HG03378 (cell line): ENCODE measurements at regions not wholly inside any gene's neighbourhood (a gene's known extent, or its start where the extent isn't known, plus 50 kb on each side); places are given as distances from the start of the nearest gene placed in this dataset.

ENCODE experiments used
- ATAC-seq: cut with Tn5 transposase; IDR thresholded peaks from one replicate; pipeline ENCODE4 v1.9.1; 2021; ENCODE audit warnings: mild to moderate bottlenecking, moderate library complexity; ENCODE audit not compliant: unreplicated experiment

DNA sequence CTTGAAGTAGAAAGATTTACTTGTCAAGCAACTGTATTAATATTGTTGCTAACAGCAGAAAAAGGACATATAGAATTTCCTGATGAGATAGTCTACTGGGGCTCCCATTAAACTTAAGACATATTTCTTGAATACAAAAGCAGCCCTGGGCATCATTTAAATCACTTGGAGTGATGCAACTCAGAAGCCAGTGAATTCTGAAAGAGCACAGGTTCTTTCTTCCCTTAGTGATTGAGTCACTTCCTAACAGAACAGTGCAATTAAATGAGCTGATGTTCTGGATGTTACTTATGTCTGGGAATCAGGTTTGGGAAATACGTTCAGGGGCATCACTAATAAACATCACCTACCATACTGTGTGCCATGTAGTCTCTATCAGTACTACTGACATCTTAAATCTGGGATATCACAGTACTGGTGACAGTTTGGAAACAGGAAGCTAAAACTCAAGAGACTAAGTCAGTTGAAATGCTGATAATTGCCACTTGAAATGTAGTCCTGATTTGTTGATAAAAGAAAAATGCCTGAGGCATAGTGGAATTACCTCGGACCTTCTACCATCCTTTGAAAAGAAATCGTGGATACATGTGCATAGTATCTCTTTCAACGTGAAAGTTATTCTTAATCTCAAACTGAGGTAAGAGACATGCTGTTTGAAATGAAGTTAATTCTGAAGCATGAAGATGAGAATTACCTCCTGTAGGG is 249.2 kb upstream of the GPRIN3 start:
- ATAC-seq = no peak

DNA sequence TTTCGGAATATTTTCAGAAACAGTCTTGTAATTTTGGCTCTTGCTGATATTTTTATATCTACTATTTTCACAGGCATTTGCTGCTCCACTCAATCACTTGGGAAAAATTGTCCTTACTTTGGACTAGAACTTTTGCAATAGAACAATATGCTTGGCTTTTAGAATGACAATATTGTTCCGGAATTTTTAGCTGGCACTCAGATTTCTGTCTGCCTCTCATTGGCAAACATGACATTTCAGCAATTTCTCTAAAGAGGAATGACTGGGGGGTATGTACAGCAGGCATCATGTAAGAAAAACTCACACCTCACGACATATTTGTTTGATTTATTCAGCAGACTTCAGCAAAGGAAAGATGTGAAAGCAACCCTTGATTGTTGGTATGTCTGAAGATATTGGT is 243.6 kb upstream of the GPRIN3 start:
- no peak for ATAC-seq

DNA sequence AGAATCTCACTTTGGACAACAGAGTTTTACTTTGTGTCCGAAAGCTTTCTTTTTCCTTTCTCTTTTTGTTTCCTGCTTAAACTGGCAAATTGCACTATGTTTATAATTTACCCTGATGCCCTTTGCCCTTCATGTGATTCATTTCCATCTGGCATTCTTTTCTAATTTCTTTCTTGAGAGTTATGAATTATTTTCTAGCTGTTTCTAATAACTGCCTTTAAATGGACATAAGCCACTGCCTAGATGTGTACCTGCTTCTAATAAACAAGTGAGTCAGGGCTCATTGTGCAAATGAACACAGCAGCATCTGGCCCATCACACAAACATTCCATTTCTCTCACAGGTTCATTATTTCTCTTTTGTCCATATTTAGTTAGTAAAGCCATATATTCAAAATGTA is 242.3 kb upstream of the GPRIN3 start:
- ATAC-seq = no peak

DNA sequence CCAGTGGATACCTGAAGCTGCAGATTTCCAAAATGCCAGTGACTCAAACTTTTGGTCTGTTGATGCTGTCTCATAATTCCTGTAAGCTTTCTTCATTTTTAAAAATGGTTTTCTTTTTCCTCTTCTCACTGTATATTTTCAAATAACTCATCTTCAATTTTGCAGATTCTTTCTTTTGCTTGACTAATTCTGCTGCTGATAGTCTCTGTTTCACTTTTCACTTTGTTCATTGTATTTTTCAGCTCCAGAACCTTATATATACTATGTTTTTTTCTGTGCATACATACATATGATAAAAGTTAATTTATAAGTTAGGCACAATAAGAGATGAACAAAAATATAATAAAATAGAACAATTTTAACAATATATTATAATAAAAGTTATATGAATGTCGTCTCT is 237.7 kb upstream of the GPRIN3 start:
- no peak for ATAC-seq

DNA sequence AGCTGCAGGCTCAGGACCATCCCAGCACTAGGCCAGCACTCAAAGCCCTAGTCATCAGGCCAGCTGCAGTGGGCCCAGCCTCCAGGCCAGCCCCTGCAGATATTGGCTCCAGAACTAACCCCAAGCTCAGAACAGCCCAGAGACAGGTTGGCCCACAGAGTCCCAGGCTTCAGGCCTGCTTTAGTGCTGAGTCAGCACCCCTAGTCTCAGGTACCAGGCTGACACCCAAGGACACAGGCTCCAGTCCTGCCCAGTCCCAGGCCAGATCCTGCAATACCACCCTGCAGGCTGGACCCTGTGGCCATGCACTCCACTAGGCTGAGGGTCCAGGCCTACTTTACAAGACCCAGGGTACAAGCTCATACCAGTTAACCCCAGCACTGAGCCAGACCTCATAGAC is 234.4 kb upstream of the GPRIN3 start:
- ATAC-seq = no peak

DNA sequence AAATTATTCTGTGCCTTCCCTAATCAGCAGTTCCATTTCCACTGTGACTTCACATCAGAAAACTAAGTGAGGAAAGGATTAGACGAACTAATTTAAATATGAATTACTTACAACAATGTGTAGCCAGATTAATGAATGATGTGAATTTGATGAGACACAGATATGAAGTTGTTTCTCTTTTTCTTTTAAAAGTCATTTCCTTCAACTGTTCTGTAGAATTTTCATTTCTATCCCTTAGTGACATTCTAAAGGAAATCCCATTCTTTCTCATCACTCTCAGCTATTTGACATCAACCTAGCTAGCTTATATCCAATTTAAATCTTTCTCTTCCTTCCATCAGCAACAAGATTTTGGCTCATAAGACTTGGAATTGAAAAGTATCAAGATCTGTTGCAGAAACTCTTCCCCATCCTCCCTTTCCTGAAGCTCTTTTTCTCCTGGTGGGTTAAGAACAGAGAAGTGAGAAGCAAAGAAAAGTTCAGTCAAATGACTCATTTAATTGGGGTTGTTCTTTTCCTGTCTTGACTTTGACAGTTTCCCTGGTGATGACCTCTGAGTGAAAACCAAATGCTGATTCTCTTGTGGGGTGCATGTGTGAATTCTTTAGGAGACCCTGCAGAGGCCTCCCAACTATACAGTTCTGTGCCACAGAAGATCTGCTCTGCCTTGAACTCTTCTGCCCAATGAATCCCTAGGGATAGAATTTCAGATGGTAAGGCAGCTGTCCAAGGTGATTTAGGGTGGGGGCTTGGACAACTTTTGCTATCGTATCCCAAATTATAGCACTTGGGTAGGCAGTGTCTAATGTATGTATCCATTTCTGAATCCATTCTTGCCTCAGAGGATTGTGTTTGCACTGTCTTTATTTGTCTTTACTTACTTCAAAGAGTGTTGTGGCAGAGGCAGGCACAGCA is 232.5 kb upstream of the GPRIN3 start:
- ATAC-seq = no peak

DNA sequence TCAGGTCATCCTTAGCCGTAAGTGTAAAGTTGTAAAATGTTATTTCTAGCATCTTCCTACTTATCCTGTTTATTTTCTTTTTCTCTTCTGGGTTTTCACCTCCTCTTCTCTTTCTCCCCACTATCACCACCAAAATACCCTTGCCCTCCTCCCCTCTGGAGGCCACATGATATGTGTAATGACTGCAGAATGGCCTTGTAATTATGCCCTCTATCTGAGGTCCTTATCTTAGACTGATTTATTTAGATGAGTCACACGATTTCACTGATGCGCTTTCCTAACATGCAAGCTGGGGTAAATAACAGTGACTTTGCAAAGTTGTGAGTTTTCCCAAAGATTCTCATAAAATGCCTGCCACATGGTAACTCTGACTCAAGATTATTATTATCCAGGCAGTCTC is 231.8 kb upstream of the GPRIN3 start:
- ATAC-seq = no peak

DNA sequence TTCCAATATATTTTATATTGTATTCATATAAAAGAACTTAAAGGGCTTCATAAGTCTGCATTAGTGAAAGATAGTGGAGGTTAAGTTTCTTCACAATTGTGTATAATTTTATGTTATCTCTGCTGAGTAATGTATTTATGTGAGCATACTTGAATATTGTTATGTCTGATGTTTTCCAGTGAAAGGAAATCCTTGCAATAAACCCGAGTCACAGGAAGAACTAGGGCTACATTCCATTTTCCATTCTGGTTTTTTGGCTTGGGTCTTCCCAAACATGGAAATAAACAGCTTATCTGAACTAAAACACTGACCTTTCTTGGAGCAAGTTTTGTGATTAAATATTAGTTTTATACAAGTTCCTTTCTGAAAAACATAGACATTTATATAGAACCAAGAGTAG is 231.3 kb upstream of the GPRIN3 start:
- no peak for ATAC-seq

DNA sequence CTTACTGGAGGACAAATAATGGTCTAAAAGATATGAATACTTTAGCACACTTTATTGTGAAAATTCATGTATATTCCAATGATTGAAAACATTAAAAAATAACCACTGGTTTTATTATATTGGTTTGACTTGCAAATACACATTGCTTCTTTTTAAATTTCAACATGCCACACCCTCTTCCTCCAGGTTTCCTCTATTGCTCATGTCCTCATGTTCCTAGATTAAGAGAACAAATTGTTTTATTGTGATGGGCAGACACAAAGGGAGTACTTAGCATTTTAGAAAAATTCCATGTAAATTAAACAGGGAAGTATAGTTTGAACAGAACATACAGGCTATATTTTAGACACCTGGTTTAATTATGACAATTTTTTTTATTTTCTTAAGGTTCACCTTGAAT is 230.6 kb upstream of the GPRIN3 start:
- ATAC-seq = no peak

DNA sequence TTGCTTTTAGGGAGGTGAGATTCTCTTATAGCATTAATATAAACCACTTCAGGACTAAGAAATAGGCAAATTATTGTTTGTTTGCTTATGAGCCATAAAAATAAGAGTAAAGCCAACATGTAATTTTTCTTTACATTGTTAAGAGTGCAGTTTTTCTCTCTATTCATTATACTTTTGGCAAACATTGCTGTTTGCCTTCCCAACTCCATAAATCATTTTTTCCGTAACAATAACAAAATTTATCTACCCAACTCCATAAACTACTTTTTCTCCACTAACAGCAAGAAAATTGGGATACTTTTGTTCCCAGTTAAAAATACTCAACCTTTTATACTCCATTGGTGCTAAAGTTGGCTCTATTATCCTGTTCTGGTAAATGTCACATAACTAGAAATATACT is 229.7 kb upstream of the GPRIN3 start:
- no peak for ATAC-seq

DNA sequence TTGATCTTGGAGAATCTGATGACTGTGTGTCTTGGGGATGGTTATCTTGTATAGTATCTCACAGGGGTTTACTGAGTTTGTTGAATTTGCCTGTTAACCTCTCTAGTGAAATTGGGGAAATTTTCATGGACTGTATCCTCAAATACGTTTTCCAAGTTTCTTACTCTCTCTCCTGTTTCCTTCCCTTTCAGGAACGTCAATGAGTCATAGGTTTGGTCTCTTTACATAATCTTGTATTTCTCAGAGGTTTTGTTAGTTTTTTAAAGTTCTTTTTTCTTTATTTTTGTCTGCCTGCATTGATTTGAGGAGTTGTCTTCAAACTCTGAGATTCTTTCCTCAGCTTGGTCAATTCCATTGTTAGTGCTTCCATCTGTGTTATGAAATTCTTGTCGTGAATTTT is 227.7 kb upstream of the GPRIN3 start:
- no peak for ATAC-seq

DNA sequence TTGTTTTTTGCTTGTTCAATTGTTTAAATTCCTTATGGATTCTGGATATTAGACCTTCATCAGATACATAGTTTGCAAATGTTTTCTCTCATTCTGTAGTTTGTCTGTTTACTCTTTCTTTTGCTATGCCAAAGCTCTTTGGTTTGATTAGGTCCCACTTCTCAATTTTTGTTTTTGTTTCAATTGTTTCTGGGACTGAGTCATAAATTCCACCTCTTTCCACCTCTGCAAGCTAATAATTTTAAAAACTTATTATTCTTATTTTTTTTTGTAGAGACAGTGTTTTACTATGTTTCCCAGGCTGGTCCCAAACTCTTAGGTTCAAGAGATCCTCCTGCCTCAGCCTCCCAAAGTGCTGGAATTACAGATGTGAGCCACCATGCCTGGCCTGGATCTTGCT is 226.8 kb upstream of the GPRIN3 start:
- no peak for ATAC-seq

DNA sequence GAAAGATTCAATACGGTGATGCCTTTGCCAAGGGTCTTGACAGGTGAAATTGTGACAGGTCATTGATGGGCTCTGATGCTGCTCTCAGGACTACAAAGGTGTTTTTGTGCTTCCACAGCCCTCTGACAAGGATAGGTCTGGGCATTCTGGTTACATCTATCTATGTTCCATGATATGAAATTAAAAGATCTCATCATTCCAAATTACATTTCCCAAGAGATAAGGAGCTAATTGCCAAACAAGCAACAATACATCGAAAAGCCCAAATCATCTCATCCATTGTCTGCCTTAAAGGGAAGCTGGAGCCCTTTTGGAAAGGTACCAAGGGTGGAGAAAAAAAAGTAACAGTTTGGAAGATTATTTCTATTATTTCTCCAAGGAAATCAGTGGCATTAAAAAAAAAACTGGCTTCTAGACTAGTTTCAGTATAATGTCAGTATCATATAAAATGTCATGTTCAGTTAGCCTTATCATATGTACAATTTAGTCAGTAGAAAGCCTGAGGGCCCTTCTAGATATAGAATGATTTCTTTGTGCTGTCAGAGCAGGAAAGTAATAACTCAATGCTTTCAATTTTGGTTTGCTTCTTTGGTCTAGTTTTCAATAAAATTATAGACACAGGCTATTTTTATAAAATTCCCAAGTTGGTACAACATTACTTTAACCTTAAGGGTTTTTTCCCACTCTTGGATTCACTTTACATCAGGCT is 224.5 kb upstream of the GPRIN3 start:
- no peak for ATAC-seq

DNA sequence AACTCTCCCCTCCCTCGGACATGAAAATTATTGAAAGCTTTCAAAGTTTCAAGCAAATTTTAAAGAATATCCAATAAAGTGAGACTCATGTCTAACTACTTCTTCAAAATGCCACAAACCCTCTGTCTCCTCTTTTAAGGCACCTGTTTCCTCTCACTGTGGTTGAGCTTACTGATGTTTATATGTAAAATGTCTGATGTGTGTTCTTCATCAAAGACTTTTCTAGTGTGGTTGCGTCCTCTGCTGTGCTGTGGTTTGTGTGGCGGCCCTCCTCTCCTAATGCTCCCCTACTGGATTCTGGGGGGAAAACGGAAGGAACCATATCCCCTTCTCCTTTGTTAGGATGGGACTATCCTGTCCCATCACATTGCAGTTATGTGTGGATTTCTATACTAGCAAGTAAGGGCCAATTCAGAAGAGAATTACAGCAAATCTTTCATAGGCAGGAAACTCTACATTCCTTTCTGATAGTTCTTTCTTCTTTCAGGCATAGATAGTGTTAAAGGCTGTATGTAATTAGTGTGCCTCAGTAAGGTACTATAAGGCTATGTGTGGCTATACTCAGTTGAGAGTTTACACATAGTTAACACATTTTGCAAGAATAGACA is 221.0 kb upstream of the GPRIN3 start:
- ATAC-seq = no peak

DNA sequence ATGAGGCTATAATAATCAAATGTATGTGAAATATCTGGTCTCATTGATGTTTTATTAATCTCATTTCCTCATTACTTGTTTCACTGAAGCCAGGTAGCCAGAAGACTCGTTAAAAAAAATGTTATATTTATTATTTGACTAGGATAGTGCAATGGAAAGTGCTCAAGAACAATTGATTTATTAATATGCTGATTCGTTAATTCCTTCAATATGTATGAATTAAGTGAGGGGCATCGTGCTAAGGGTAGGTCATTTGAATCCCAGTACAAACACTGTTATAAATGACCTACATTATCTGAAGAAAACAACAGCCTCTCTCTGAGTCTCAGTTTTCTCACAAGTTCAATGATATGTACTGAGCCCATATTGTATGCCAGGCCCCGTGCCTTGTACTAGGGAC is 214.2 kb upstream of the GPRIN3 start:
- ATAC-seq = no peak

DNA sequence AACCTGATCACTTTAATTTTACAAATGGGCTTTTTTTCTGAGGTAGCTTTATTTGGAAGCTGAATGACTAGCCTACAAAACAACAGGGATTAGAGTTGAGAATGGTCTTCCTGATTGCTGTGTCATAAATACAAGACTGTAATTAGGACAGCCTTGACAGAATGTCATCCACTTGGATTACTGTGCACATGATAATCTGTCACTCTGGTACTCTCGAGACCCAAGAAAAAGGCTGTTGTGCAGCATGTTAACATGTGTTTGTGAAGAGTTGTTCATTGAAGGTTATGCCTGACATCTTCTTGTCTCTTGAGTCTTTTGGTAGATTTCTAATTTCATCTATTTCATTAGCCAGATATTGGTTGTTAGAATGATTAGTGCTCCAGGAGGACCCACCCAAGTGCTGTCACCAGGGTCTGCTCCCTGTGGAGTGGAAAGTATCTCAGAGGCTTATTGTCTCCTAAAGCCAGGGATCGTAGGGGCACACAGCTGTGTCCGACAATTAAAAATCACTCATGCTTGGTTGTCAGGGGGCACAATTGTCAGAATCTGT is 212.2 kb upstream of the GPRIN3 start:
- no peak for ATAC-seq

DNA sequence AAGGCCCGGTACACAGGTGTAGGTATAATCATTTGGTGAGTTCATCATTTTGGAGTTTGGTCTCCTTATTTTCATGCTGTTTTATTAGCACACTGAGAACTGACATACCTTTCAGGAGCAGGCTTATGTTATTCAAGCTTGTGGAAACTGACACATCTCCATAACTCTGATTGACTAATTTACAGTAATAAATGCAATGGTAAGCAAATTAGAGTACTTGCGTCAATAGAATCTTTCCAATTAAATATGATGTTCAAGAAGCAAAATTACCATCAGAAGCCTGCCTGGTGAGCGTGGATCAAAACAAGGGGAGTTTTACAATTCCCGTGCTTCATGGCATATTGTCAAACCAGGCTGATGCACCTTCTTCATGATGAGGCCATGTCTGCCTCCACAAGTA is 210.7 kb upstream of the GPRIN3 start:
- ATAC-seq = no peak

DNA sequence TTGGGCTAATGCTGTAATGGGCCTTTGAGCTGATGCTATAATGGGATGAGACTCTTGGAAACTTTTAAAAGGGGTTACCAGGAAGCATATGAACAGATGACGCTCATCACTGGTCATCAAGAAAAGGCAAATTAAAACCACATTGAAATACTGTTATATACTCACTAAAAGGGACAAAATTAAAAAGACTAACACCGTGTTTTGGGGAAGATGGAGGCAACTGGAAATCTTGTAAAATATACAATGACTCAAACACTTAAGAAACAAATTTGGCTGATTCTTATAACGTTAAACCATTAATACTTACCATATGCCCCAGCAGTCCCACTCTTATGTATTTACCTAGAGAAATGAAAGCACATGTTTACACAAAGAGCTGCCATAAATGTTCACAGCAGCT is 207.2 kb upstream of the GPRIN3 start:
- ATAC-seq = no peak

DNA sequence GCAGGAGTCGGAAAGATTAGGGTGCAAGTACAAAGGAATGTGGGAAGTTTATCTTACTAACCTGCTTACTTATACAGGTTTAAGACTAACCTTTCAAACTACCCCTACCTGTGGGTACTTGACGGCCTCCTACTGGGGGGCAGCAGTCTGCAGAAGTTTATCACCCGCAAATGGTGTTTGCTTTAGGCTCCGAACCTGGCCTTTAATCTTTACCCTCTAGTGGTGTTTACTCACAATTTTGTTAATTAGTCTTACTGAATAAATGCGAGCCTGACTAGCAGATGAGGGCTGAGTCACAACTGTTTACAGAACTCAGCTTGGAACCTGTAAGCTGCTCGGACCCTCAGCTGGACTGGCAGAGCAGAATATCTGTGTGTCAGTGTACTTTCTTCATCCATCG is 204.2 kb upstream of the GPRIN3 start:
- ATAC-seq = no peak

DNA sequence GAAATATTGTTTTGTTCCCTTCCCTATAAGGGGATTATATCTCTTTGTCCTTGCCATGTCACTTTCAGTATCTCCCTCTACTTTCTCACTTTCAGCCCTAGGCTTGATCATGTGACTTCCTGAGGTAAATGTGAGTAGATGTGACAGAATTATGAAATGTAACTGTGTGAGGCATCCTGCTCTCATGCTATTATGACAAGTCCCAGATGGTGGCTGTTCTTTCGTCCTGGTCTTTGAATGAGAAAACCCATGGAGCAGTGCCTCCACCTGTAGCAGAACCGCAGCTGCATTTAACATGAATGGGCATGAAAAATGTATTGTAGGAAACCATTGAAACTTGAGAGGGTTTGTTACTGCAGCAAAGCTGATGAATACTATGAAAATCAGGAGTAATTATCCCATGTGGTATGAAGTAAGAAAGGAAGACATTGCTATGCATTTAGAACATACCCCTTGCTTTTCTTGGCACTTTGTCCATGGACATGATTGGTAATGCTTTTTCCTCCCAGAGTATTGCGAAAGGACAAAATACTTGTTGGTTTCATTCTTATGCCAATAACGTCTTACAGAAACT is 202.2 kb upstream of the GPRIN3 start:
- peak; percentile 100 for ATAC-seq
